NB4 (cell line): ENCODE measurements at regions not wholly inside any gene's neighbourhood (a gene's known extent, or its start where the extent isn't known, plus 50 kb on each side); places are given as distances from the start of the nearest gene placed in this dataset.

ENCODE experiments used
- MYC ChIP-seq: IDR thresholded peaks from 2 replicates; pipeline ENCODE4 v1.6.1; 2011; ENCODE audit warnings: low read depth, low read length
- POLR2A ChIP-seq: IDR thresholded peaks from 2 replicates; pipeline ENCODE4 v1.6.1; 2011; ENCODE audit warnings: mild to moderate bottlenecking; ENCODE audit not compliant: insufficient read length; ENCODE audit errors: extremely low read depth
- TF ChIP-seq, protein P1 (sequence below): IDR thresholded peaks from one replicate; pipeline ENCODE4 v1.5.1; 2012; ENCODE audit warnings: low read depth, low read length
- TF ChIP-seq, protein P2 (sequence below): IDR thresholded peaks from 2 replicates; pipeline ENCODE4 v1.6.1; 2011; ENCODE audit warnings: low read depth, low read length

DNA sequence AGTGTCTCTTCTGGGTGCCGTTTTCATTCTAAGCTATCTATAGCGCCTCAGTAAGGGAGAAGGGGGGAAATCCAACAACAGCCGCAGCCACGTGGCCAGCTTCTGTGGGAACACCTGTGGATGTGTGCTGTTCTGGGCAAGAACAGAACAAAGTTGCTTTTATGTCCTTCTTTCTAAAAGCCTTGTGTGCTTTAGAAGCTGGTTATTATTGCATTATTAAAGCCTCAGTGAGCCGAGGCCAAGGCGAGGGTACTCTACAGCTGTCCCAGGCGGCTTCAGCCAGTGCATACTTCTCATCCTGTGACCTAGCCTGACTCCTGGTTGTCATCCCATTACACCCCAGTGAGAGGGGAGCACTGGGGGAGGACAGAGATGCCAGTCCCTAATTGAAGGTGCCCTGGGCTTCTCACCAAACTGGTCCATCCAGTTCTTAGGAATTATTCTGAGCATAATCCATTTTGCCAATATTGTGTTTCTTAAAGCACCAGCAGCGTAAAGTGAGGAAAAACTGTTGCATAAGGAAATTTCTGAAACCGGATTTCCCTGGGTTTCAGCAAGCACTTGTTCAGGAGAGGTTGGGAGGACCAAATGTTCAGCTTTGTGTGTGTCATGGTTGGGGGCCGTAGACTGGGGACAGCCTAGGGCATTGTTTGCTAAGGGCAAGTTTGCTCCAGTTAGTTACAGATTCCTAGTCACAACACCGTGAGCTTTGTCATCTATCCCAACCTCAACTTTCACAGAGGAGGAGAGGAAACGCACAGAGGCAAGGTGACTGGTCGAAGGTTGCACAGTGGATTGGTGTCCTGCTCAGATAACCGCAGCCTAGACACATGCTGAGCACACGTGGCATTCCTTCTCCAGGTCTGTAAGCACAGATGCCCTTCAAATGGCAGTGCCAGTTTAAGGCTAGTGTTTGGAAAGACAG lies 61.0 kb upstream of the ATP1A1 start:
- TF ChIP-seq MYC (no peak), POLR2A (no peak)
- TF ChIP-seq, protein P1, sequence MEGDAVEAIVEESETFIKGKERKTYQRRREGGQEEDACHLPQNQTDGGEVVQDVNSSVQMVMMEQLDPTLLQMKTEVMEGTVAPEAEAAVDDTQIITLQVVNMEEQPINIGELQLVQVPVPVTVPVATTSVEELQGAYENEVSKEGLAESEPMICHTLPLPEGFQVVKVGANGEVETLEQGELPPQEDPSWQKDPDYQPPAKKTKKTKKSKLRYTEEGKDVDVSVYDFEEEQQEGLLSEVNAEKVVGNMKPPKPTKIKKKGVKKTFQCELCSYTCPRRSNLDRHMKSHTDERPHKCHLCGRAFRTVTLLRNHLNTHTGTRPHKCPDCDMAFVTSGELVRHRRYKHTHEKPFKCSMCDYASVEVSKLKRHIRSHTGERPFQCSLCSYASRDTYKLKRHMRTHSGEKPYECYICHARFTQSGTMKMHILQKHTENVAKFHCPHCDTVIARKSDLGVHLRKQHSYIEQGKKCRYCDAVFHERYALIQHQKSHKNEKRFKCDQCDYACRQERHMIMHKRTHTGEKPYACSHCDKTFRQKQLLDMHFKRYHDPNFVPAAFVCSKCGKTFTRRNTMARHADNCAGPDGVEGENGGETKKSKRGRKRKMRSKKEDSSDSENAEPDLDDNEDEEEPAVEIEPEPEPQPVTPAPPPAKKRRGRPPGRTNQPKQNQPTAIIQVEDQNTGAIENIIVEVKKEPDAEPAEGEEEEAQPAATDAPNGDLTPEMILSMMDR = no peak
- TF ChIP-seq, protein P2, sequence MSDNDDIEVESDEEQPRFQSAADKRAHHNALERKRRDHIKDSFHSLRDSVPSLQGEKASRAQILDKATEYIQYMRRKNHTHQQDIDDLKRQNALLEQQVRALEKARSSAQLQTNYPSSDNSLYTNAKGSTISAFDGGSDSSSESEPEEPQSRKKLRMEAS = no peak
